ENCODE measurements at regions not wholly inside any gene's neighbourhood (a gene's known extent, or its start where the extent isn't known, plus 50 kb on each side); places are given as distances from the start of the nearest gene placed in this dataset.

- no peak for TF ChIP-seq FOXA1 (IDR thresholded peaks at IDR 0.05)
- no peak for TF ChIP-seq NFRKB (IDR thresholded peaks at IDR 0.05)
- TF ChIP-seq SP1 (IDR thresholded peaks at IDR 0.05) = no peak
- no peak for TF ChIP-seq ELF4 (IDR thresholded peaks at IDR 0.05)
- TF ChIP-seq BHLHE40 (IDR thresholded peaks at IDR 0.05; ENCODE audit: borderline replicate concordance) = no peak
- no peak for TF ChIP-seq SUZ12 (IDR thresholded peaks at IDR 0.05)
- TF ChIP-seq HDGF (IDR thresholded peaks at IDR 0.05; ENCODE audit: borderline replicate concordance) = no peak
- no peak for TF ChIP-seq FOXK2 (IDR thresholded peaks at IDR 0.05)
These were observed 1186.8 kb downstream of the DTWD2 start for GRCh38 chr5:117801583-117801982.

Measured in HEK293T (cell line).